ENCODE measurements at regions not wholly inside any gene's neighbourhood (a gene's known extent, or its start where the extent isn't known, plus 50 kb on each side); places are given as distances from the start of the nearest gene placed in this dataset.
"Not testable (repeated sequence)": the region's sequence is repeated elsewhere in the genome, so short reads cannot be mapped to it uniquely, and the experiment has no call there.

DNA sequence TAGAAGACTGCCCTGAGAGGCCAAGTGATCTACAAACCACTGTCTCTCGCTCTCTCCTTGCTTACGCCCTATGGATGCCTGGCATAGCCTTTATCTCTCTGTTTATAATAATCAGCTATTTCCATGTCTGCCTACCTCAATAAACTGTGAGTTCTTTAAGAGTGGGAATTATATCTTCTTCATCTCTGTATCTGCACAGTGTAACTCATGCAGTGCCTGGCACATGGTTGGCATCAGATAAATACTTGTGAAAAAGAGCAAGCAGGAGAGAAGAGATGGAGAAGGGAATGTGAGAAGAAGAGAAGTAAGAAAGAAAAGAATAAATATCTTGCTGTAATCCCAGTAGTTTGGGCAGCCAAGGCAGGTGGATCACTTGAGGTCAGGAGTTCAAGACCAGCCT is 94.6 kb upstream of the TNPO1 start:
- Histone ChIP-seq H3K27me3 (ENCODE audit: control insufficient read depth in 1 of 2, insufficient read depth in 2 of 2, low read length in 2 of 2) (no peaks in the 10 kb centered on the region), H3K27ac (ENCODE audit: low read depth, low read length) (no peak overlapping the region), H3K4me3 (ENCODE audit: low read depth in 1 of 2, low read length in 2 of 2) (no peak overlapping the region), H3K9me3 (ENCODE audit: control insufficient read depth in 1 of 2, low read length in 2 of 2) (no peaks in the 10 kb centered on the region), H3K36me3 (ENCODE audit: control insufficient read depth in 1 of 2, insufficient read depth in 2 of 2, low read length in 2 of 2) (no peaks in the 10 kb centered on the region), H3K9ac (ENCODE audit: low read depth in 1 of 2, low read length in 2 of 2) (no peak overlapping the region), H3K4me1 (ENCODE audit: control insufficient read depth in 1 of 2, insufficient read depth in 2 of 2, low read length in 2 of 2) (no peaks in the 10 kb centered on the region)

DNA sequence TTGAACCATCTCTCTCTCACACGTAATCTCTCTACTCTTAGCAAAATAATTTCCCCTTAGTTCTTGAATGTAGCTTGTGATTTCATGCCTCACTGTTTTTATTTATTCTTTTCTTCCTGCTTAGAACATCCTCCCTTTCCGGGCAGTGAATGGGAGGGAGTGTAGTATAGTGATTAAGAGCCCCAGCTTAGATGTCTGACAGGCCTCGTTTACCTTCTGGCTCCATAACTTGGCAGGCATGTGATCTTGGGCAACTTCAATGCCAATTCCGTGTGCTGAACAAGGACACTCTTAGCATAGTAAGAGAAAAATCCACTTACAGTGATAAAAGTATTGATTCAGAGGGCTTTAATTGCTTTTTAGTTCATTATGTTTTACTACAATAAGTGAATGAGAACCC is 96.3 kb upstream of the TNPO1 start:
- Histone ChIP-seq H3K27me3 (ENCODE audit: control insufficient read depth in 1 of 2, insufficient read depth in 2 of 2, low read length in 2 of 2) (no peaks in the 10 kb centered on the region), H3K36me3 (ENCODE audit: control insufficient read depth in 1 of 2, insufficient read depth in 2 of 2, low read length in 2 of 2) (no peaks in the 10 kb centered on the region), H3K9me3 (ENCODE audit: control insufficient read depth in 1 of 2, low read length in 2 of 2) (no peaks in the 10 kb centered on the region), H3K9ac (ENCODE audit: low read depth in 1 of 2, low read length in 2 of 2) (no peak overlapping the region), H3K27ac (ENCODE audit: low read depth, low read length) (no peak overlapping the region), H3K4me1 (ENCODE audit: control insufficient read depth in 1 of 2, insufficient read depth in 2 of 2, low read length in 2 of 2) (no peaks in the 10 kb centered on the region), H3K4me3 (ENCODE audit: low read depth in 1 of 2, low read length in 2 of 2) (no peak overlapping the region)

DNA sequence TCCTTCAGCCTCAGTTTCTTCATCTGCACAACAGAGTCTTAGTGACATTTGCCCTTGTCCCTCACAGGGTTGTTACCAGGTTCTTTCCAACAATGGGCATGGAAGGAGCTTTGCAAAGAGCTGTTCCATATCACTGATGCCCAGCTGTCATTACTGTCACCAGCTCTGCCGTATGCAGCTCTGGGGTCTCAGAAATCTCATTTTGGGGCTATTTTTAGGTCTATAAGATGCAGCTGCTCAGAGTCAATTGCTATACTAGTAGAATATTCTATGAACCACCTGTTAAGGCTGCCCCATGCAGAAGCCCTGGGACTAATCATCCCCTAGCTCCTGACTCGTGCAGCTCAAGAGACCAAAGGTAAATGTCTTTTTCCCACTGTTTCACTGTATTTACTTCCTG is 105.1 kb upstream of the TNPO1 start:
- Histone ChIP-seq H3K36me3 (ENCODE audit: control insufficient read depth in 1 of 2, insufficient read depth in 2 of 2, low read length in 2 of 2) (no peaks in the 10 kb centered on the region), H3K9ac (ENCODE audit: low read depth in 1 of 2, low read length in 2 of 2) (no peak overlapping the region), H3K4me1 (ENCODE audit: control insufficient read depth in 1 of 2, insufficient read depth in 2 of 2, low read length in 2 of 2) (no peaks in the 10 kb centered on the region), H3K9me3 (ENCODE audit: control insufficient read depth in 1 of 2, low read length in 2 of 2) (peaks cover 0 to 3% of the 10 kb centered on the region in 2 donors), H3K27ac (ENCODE audit: low read depth, low read length) (no peak overlapping the region), H3K27me3 (ENCODE audit: control insufficient read depth in 1 of 2, insufficient read depth in 2 of 2, low read length in 2 of 2) (no peaks in the 10 kb centered on the region), H3K4me3 (ENCODE audit: low read depth in 1 of 2, low read length in 2 of 2) (no peak overlapping the region)

DNA sequence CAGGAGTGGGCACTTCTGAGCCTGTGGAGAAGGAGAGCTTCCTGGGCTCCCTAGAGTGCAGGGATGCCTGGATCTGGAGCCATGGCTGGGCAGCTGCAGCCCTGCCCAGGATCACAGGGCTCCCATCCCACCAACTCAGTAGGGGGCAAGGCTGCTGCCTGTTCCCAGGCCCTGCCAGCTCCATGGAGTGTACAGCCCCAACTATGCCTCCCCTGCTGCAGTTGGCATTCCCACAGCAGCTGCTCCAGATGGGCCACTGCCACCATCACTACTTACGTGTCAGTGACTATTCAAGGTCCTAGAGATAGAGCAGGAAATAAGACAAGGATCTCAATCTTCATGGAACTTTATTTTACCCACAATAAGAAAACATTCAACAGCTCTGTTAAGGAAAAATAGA is 107.1 kb upstream of the TNPO1 start:
- Histone ChIP-seq H3K9me3 (ENCODE audit: control insufficient read depth in 1 of 2, low read length in 2 of 2) (peaks cover 0 to 3% of the 10 kb centered on the region in 2 donors), H3K4me3 (ENCODE audit: low read depth in 1 of 2, low read length in 2 of 2) (no peak overlapping the region), H3K9ac (ENCODE audit: low read depth in 1 of 2, low read length in 2 of 2) (no peak overlapping the region), H3K27me3 (ENCODE audit: control insufficient read depth in 1 of 2, insufficient read depth in 2 of 2, low read length in 2 of 2) (no peaks in the 10 kb centered on the region), H3K27ac (ENCODE audit: low read depth, low read length) (no peak overlapping the region), H3K4me1 (ENCODE audit: control insufficient read depth in 1 of 2, insufficient read depth in 2 of 2, low read length in 2 of 2) (no peaks in the 10 kb centered on the region), H3K36me3 (ENCODE audit: control insufficient read depth in 1 of 2, insufficient read depth in 2 of 2, low read length in 2 of 2) (no peaks in the 10 kb centered on the region)

DNA sequence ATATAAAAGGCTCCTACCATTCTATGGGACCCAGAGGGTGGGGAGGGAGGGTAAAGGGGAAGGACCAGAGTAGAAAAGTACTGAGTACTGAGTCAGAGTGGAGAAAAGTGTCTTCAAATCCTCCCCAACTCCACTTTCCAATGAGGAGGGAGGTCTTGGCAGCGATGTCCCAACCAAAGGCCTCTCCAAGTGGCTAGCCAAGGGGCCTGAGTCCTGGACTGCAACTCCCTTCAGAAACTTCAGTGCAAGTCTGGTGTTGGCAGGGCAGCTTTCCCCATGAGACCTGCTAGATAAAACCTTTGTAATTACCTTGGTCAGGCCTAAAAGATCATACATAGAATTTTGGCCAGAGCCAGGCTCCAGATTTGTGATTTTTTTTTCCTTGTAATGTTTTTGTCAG is 111.3 kb upstream of the TNPO1 start:
- H3K27ac ChIP-seq (ENCODE audit: low read depth, low read length), result no peak overlapping the region
- no peaks in the 10 kb centered on the region for H3K36me3 ChIP-seq (ENCODE audit: control insufficient read depth in 1 of 2, insufficient read depth in 2 of 2, low read length in 2 of 2)
- H3K4me1 ChIP-seq (ENCODE audit: control insufficient read depth in 1 of 2, insufficient read depth in 2 of 2, low read length in 2 of 2), result no peaks in the 10 kb centered on the region
- no peak overlapping the region for H3K9ac ChIP-seq (ENCODE audit: low read depth in 1 of 2, low read length in 2 of 2)
- H3K4me3 ChIP-seq (ENCODE audit: low read depth in 1 of 2, low read length in 2 of 2), result no peak overlapping the region
- no peaks in the 10 kb centered on the region for H3K27me3 ChIP-seq (ENCODE audit: control insufficient read depth in 1 of 2, insufficient read depth in 2 of 2, low read length in 2 of 2)
- H3K9me3 ChIP-seq (ENCODE audit: control insufficient read depth in 1 of 2, low read length in 2 of 2), result peaks cover 0 to 3% of the 10 kb centered on the region in 2 donors

DNA sequence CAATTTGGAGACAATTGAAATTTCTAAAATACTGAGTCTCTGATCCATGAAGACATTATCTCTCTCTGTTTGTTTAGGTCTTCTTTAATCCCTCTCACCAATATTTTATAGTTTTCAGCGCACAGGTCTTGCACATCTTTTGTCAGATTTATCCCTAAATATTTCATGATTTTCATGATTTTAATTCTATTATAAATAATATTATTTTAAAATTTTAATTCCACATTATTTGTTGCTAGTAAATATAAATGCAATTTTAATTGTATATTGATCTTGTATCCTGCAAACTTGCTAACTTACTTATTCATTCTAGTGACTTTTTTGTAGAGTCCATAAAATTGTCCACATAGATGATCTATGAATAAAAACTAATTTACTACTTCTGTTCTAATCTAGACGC is 112.6 kb upstream of the TNPO1 start:
- H3K9me3 ChIP-seq (ENCODE audit: control insufficient read depth in 1 of 2, low read length in 2 of 2), result peaks cover 0 to 3% of the 10 kb centered on the region in 2 donors
- no peak overlapping the region for H3K27ac ChIP-seq (ENCODE audit: low read depth, low read length)
- H3K4me1 ChIP-seq (ENCODE audit: control insufficient read depth in 1 of 2, insufficient read depth in 2 of 2, low read length in 2 of 2), result no peaks in the 10 kb centered on the region
- H3K4me3 ChIP-seq (ENCODE audit: low read depth in 1 of 2, low read length in 2 of 2), result no peak overlapping the region
- no peaks in the 10 kb centered on the region for H3K36me3 ChIP-seq (ENCODE audit: control insufficient read depth in 1 of 2, insufficient read depth in 2 of 2, low read length in 2 of 2)
- H3K9ac ChIP-seq (ENCODE audit: low read depth in 1 of 2, low read length in 2 of 2), result no peak overlapping the region
- no peaks in the 10 kb centered on the region for H3K27me3 ChIP-seq (ENCODE audit: control insufficient read depth in 1 of 2, insufficient read depth in 2 of 2, low read length in 2 of 2)

DNA sequence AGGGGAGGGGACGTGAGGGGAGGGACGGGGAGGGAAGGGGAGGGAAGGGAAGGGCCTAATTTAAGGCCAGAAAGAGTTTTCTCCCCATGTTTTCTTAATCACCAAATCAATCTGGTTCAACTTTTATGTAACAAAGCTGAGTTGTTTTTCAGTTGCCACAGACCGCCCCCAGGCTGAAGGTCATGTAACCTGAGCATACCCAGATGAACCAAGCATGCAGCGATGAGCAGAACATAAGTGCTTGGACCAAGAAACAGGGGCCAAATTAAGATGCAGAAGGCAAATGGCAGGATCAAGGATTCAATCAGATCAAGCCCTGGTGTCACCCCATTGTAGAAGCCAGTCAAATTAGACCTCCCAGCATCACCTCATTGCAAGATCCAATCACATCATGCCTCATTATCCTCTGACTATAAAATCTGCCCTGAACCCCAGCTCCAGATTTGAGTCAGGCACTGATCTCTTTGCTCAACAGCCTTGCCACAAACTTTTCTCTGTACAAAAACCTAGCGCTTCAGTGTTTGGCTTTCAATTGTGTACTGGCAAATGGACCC is 113.5 kb upstream of the TNPO1 start:
- Histone ChIP-seq H3K36me3 (ENCODE audit: control insufficient read depth in 1 of 2, insufficient read depth in 2 of 2, low read length in 2 of 2) (no peaks in the 10 kb centered on the region), H3K9ac (ENCODE audit: low read depth in 1 of 2, low read length in 2 of 2) (no peak overlapping the region), H3K4me1 (ENCODE audit: control insufficient read depth in 1 of 2, insufficient read depth in 2 of 2, low read length in 2 of 2) (no peaks in the 10 kb centered on the region), H3K27ac (ENCODE audit: low read depth, low read length) (no peak overlapping the region), H3K4me3 (ENCODE audit: low read depth in 1 of 2, low read length in 2 of 2) (no peak overlapping the region), H3K9me3 (ENCODE audit: control insufficient read depth in 1 of 2, low read length in 2 of 2) (no peaks in the 10 kb centered on the region), H3K27me3 (ENCODE audit: control insufficient read depth in 1 of 2, insufficient read depth in 2 of 2, low read length in 2 of 2) (no peaks in the 10 kb centered on the region)

DNA sequence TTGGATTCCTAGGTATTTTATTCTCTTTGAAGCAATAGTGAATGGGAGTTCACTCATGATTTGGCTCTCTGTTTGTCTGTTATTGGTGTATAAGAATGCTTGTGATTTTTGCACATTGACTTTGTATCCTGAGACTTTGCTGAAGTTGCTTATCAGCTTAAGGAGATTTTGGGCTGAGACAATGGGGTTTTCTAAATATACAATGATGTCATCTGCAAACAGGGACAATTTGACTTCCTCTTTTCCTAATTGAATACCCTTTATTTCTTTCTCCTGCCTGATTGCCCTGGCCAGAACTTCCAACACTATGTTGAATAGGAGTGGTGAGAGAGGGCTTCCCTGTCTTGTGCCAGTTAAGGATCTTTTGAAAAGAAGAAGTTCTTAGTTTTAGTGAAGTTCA is 114.4 kb upstream of the TNPO1 start:
- not testable (repeated sequence) for H3K4me3 ChIP-seq (ENCODE audit: low read depth in 1 of 2, low read length in 2 of 2); H3K27me3 ChIP-seq (ENCODE audit: control insufficient read depth in 1 of 2, insufficient read depth in 2 of 2, low read length in 2 of 2); H3K9ac ChIP-seq (ENCODE audit: low read depth in 1 of 2, low read length in 2 of 2); H3K4me1 ChIP-seq (ENCODE audit: control insufficient read depth in 1 of 2, insufficient read depth in 2 of 2, low read length in 2 of 2); H3K9me3 ChIP-seq (ENCODE audit: control insufficient read depth in 1 of 2, low read length in 2 of 2); H3K36me3 ChIP-seq (ENCODE audit: control insufficient read depth in 1 of 2, insufficient read depth in 2 of 2, low read length in 2 of 2); H3K27ac ChIP-seq (ENCODE audit: low read depth, low read length)

DNA sequence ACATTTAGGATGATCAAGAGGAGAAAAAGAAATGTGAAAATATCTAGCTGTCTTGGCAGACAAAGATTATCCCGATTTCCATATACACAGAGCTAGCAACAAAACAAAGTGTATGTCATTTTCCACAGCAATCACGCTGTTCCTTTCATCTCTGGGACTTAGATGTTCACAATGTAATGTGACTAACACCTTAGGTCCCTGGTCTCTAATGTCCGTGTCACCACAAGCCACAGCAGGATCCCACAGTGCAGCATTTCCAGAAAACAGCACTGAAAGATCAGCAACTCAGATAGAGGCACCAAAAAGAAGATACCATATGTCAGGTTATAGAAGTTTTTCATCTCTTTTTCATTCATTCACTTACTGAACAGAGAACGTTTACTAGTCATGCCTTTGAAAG is 118.0 kb upstream of the TNPO1 start:
- Histone ChIP-seq H3K9ac (ENCODE audit: low read depth in 1 of 2, low read length in 2 of 2) (no peak overlapping the region), H3K36me3 (ENCODE audit: control insufficient read depth in 1 of 2, insufficient read depth in 2 of 2, low read length in 2 of 2) (no peaks in the 10 kb centered on the region), H3K27me3 (ENCODE audit: control insufficient read depth in 1 of 2, insufficient read depth in 2 of 2, low read length in 2 of 2) (peaks cover 0 to 3% of the 10 kb centered on the region in 2 donors), H3K4me1 (ENCODE audit: control insufficient read depth in 1 of 2, insufficient read depth in 2 of 2, low read length in 2 of 2) (no peaks in the 10 kb centered on the region), H3K27ac (ENCODE audit: low read depth, low read length) (no peak overlapping the region), H3K4me3 (ENCODE audit: low read depth in 1 of 2, low read length in 2 of 2) (no peak overlapping the region), H3K9me3 (ENCODE audit: control insufficient read depth in 1 of 2, low read length in 2 of 2) (no peaks in the 10 kb centered on the region)

DNA sequence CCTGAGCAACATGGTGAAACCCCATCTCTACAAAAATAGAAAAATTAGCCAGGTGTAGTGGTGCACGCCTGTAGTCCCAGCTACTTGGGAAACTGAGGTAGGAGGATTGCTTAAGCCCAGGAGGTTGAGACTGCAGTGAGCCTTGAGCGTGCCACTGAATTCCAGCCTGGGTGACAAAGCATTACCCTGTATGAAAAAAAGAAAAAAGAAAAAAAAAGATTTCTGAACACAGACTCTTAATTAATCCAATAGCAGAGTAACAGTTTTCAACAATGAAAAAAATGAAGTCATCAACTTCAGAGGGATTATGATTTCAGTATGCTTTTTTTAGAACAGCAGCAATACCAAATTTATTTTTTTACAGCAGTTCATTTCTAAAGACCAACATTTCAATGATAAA is 118.8 kb upstream of the TNPO1 start:
- H3K4me3 ChIP-seq (ENCODE audit: low read depth in 1 of 2, low read length in 2 of 2), result no peak overlapping the region
- H3K4me1 ChIP-seq (ENCODE audit: control insufficient read depth in 1 of 2, insufficient read depth in 2 of 2, low read length in 2 of 2), result no peaks in the 10 kb centered on the region
- no peaks in the 10 kb centered on the region for H3K9me3 ChIP-seq (ENCODE audit: control insufficient read depth in 1 of 2, low read length in 2 of 2)
- no peak overlapping the region for H3K27ac ChIP-seq (ENCODE audit: low read depth, low read length)
- no peaks in the 10 kb centered on the region for H3K36me3 ChIP-seq (ENCODE audit: control insufficient read depth in 1 of 2, insufficient read depth in 2 of 2, low read length in 2 of 2)
- peaks cover 3 to 4% of the 10 kb centered on the region in 2 donors for H3K27me3 ChIP-seq (ENCODE audit: control insufficient read depth in 1 of 2, insufficient read depth in 2 of 2, low read length in 2 of 2)
- H3K9ac ChIP-seq (ENCODE audit: low read depth in 1 of 2, low read length in 2 of 2), result no peak overlapping the region

DNA sequence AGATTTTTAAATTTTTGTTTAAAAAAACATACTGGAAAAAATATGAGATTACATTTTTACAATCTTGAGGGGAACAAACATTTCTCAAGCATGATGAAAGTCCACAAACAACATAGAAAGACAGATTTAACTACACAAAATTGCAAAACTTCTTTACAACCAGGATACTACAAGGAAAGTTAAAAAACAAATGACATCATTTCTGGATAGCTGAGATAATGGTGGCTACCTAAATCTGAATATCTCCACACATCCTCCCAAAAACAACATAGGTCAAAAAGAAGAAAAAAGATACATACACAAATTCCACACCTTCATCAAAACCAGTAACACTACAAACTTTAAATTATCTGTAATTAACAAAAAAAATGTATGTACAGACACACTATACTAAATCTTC is 120.8 kb upstream of the TNPO1 start:
- H3K36me3 ChIP-seq (ENCODE audit: control insufficient read depth in 1 of 2, insufficient read depth in 2 of 2, low read length in 2 of 2), result no peaks in the 10 kb centered on the region
- no peak overlapping the region for H3K9ac ChIP-seq (ENCODE audit: low read depth in 1 of 2, low read length in 2 of 2)
- no peak overlapping the region for H3K27ac ChIP-seq (ENCODE audit: low read depth, low read length)
- H3K27me3 ChIP-seq (ENCODE audit: control insufficient read depth in 1 of 2, insufficient read depth in 2 of 2, low read length in 2 of 2), result peaks cover 3 to 4% of the 10 kb centered on the region in 2 donors
- no peaks in the 10 kb centered on the region for H3K4me1 ChIP-seq (ENCODE audit: control insufficient read depth in 1 of 2, insufficient read depth in 2 of 2, low read length in 2 of 2)
- H3K4me3 ChIP-seq (ENCODE audit: low read depth in 1 of 2, low read length in 2 of 2), result no peak overlapping the region
- no peaks in the 10 kb centered on the region for H3K9me3 ChIP-seq (ENCODE audit: control insufficient read depth in 1 of 2, low read length in 2 of 2)

Data from duodenal mucosa (tissue), 2 donors.